ENCODE measurements at regions not wholly inside any gene's neighbourhood (a gene's known extent, or its start where the extent isn't known, plus 50 kb on each side); places are given as distances from the start of the nearest gene placed in this dataset.

DNA sequence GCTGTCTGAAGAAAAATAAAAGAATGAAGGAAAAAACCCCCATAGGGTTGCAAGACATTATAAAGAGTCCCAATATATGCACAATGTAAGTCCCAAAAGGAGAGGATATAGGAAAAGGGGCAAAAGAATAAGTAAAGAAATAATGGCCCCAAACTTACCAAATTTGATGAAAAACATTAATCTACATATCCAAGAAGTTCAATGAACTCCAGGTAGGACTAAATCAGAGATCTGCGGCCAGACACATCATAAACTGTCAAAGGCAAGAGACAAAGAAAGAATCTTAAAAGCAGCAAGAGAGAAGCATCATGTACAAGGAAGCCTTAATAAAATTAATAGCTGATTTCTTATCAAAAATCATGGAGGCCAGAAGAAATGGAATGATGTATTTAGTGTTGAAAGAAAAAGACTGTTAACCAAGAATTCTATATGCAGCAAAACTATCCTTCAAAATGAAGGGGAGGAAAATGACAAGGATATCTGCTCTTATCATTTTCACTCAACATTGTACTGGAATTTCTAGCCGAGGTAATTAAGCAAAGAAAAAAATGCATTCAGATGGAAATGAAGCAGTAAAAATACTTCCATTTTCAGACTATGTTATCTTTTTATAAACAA, 95.7 kb upstream of the GLI3 start:
- H2BK15ac ChIP-seq (ENCODE audit: low read length), result no peak overlapping the region
- no peak overlapping the region for H3K18ac ChIP-seq (ENCODE audit: extremely low read depth, low read length)
- H3K4me1 ChIP-seq (replicated peaks in 1 of 4; ENCODE audit: control insufficient read depth in 3 of 4, insufficient read depth in 4 of 4, low read length in 3 of 4), result no peaks in the 10 kb centered on the region
- H3K27me3 ChIP-seq (replicated peaks in 1 of 4; ENCODE audit: control insufficient read depth in 3 of 4, extremely low read depth in 1 of 4, insufficient read depth in 3 of 4, low read length in 3 of 4), result no peaks in the 10 kb centered on the region
- no peaks in the 10 kb centered on the region for H3K9me3 ChIP-seq (ENCODE audit: insufficient read depth in 2 of 2, low read depth in 1 of 2, low read length in 1 of 2)
- no peak overlapping the region for H2BK12ac ChIP-seq (ENCODE audit: low read depth, low read length)
- H4K20me1 ChIP-seq (replicated peaks in 1 of 2; ENCODE audit: control insufficient read depth in 1 of 2, insufficient read depth in 2 of 2, low read length in 2 of 2), result no peaks in the 10 kb centered on the region
- CTCF ChIA-PET (ENCODE audit: partially characterized antibody), result interaction anchor here (0.9 kb wide), 1 partner anchor 561 kb away, joined by 3 read pairs; no protein-coding TSS in a partner anchor
- H3K4me3 ChIP-seq (ENCODE audit: extremely low read depth in 1 of 4, insufficient read depth in 2 of 4, low read depth in 3 of 4, low read length in 4 of 4), result no peak overlapping the region
- H2BK120ac ChIP-seq (replicated peaks; ENCODE audit: low read depth, low read length), result no peak overlapping the region
- TF ChIP-seq, protein P1, sequence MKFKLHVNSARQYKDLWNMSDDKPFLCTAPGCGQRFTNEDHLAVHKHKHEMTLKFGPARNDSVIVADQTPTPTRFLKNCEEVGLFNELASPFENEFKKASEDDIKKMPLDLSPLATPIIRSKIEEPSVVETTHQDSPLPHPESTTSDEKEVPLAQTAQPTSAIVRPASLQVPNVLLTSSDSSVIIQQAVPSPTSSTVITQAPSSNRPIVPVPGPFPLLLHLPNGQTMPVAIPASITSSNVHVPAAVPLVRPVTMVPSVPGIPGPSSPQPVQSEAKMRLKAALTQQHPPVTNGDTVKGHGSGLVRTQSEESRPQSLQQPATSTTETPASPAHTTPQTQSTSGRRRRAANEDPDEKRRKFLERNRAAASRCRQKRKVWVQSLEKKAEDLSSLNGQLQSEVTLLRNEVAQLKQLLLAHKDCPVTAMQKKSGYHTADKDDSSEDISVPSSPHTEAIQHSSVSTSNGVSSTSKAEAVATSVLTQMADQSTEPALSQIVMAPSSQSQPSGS (IDR thresholded peaks at IDR 0.05; ENCODE audit: low read length), result no peak
- TF ChIP-seq SP1 (IDR thresholded peaks at IDR 0.05; ENCODE audit: low read depth, low read length) (no peak), TCF12 (IDR thresholded peaks at IDR 0.05; ENCODE audit: low read depth, low read length) (no peak), GABPA (IDR thresholded peaks at IDR 0.05; ENCODE audit: borderline replicate concordance, insufficient read depth, low read length) (no peak), CEBPB (IDR thresholded peaks at IDR 0.05; ENCODE audit: low read depth, low read length) (no peak), MAFK (IDR thresholded peaks at IDR 0.05; ENCODE audit: low read depth, low read length) (no peak), ATF3 (IDR thresholded peaks at IDR 0.05; ENCODE audit: insufficient read depth, low read depth, low read length) (no peak)
- 90% methylated on average over 2 of the region's 2 CpGs; no CpG with 5 or more reads in 1 of the 2 experiments for WGBS, 2 experiments (ENCODE audit: extremely low coverage in 1 of 2, insufficient coverage in 1 of 2, insufficient read length in 1 of 2, insufficient replicate concordance in 2 of 2, low coverage in 1 of 2, low lambda C conversion rate in 2 of 2, missing lambda C conversion rate in 1 of 2)
- H2AK5ac ChIP-seq (ENCODE audit: low read depth, low read length), result no peak overlapping the region
- H3K9ac ChIP-seq (replicated peaks in 1 of 4; ENCODE audit: extremely low read depth in 1 of 4, low read depth in 3 of 4, low read length in 3 of 4), result no peak overlapping the region
- H2BK20ac ChIP-seq (ENCODE audit: low read length), result no peak overlapping the region
- no peak overlapping the region for H3K56ac ChIP-seq (replicated peaks; ENCODE audit: insufficient read length, low read depth, low read length)
- no peaks in the 10 kb centered on the region for H3K23me2 ChIP-seq (ENCODE audit: low read depth, low read length)
- DNase-seq (ENCODE audit: low read depth in 1 of 2, low spot score in 2 of 2) (no peak), FAIRE-seq (no peak)
- H4K5ac ChIP-seq (ENCODE audit: insufficient read length, low read depth, low read length), result no peak overlapping the region
- no peak overlapping the region for H3K14ac ChIP-seq (ENCODE audit: insufficient read length)
- H2AFZ ChIP-seq (ENCODE audit: low read length), result no peak overlapping the region
- no peaks in the 10 kb centered on the region for H3K36me3 ChIP-seq (ENCODE audit: control insufficient read depth in 2 of 4, insufficient read depth in 4 of 4, low read length in 3 of 4)
- no peak overlapping the region for H3K4me2 ChIP-seq (ENCODE audit: insufficient read depth in 1 of 2, low read depth in 2 of 2, low read length in 2 of 2)
- no peak overlapping the region for H3K27ac ChIP-seq (ENCODE audit: low read depth, low read length)
- no peak overlapping the region for H4K91ac ChIP-seq (replicated peaks; ENCODE audit: insufficient read length, low read length)
- H3K23ac ChIP-seq (ENCODE audit: insufficient read length), result no peak overlapping the region
- H4K8ac ChIP-seq (ENCODE audit: extremely low read depth, insufficient read depth, low read length), result no peak overlapping the region
- no peaks in the 10 kb centered on the region for H3K79me2 ChIP-seq (ENCODE audit: control insufficient read depth in 1 of 2, insufficient read depth in 2 of 2, low read length in 2 of 2)
- no peak overlapping the region for H2BK5ac ChIP-seq (ENCODE audit: low read depth, low read length)
- no peak overlapping the region for H3K4ac ChIP-seq (replicated peaks; ENCODE audit: insufficient read length, low read depth, low read length)
- no peaks in the 10 kb centered on the region for H3K79me1 ChIP-seq (ENCODE audit: low read depth, low read length)
- POLR2A ChIA-PET (ENCODE audit: partially characterized antibody), result no interaction called here

All from H1 (cell line).